Endothelial cell of umbilical vein (primary cell): ENCODE measurements at regions not wholly inside any gene's neighbourhood (a gene's known extent, or its start where the extent isn't known, plus 50 kb on each side); places are given as distances from the start of the nearest gene placed in this dataset.

Experiments used
- CTCF ChIP-seq, 2 donors: IDR thresholded peaks; 1 replicate in 1 of 2; 2 replicates in 1 of 2; pipeline ENCODE4 v1.5.1; 2011; ENCODE audit warnings: low read length in 2 of 2, mild to moderate bottlenecking in 2 of 2, moderate library complexity in 2 of 2, control low read depth in 1 of 2, inconsistent platforms in 1 of 2, low read depth in 1 of 2; ENCODE audit not compliant: insufficient read depth in 1 of 2; ENCODE audit errors: extremely low read depth in 1 of 2
- EZH2 ChIP-seq: IDR thresholded peaks from 2 replicates; pipeline ENCODE4 v1.6.1; 2012; ENCODE audit warnings: borderline replicate concordance, low read depth, mild to moderate bottlenecking, moderate library complexity, low read length, inconsistent platforms; ENCODE audit not compliant: severe bottlenecking
- JUN ChIP-seq: IDR thresholded peaks from 2 replicates; pipeline ENCODE4 v1.6.1; 2011; ENCODE audit warnings: borderline replicate concordance, low read depth; ENCODE audit not compliant: insufficient read length, insufficient read depth
- MAX ChIP-seq: IDR thresholded peaks from 2 replicates; pipeline ENCODE4 v1.6.1; 2011; ENCODE audit not compliant: insufficient read depth, insufficient read length
- POLR2A ChIP-seq: IDR thresholded peaks from 2 replicates; pipeline ENCODE4 v1.6.1; 2012; ENCODE audit warnings: low read depth, mild to moderate bottlenecking, control low read depth, low read length
- POLR2AphosphoS5 ChIP-seq: IDR thresholded peaks from 2 replicates; pipeline ENCODE4 v1.6.1; 2012; ENCODE audit warnings: low read depth, mild to moderate bottlenecking, control low read depth, low read length, moderate library complexity; ENCODE audit not compliant: insufficient read depth

GRCh38 chr2:38159597-38159996, 83.6 kb upstream of the CYP1B1 start:
- TF ChIP-seq MAX (no peak), CTCF (IDR thresholded peaks at IDR 0.05; ENCODE audit: extremely low read depth in 1 of 2, insufficient read depth in 1 of 2, low read depth in 1 of 2, low read length in 2 of 2) (no peak), EZH2 (no peak), POLR2A (no peak), JUN (no peak), POLR2AphosphoS5 (no peak)
